ENCODE measurements at regions not wholly inside any gene's neighbourhood (a gene's known extent, or its start where the extent isn't known, plus 50 kb on each side); places are given as distances from the start of the nearest gene placed in this dataset.

DNA sequence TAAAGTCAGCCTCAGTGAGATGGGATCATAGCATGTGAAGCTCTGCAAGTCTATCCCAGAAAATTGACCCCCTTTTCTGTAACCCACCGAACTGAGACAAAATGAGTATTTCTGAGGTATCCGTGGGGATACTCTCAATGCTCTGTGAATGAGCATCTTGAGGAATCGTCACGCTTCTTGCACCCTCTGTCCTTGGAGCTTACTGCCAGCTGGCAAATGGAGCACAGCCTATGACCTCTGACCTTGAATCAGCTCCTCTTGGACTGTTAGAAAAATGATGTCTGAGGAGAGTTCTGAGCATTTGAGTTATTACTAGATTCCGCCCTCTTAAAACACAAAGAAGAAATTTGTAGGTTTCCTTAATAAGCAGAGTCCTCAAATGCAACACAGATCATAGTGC, 342.1 kb downstream of the ZFHX3 start:
- TF ChIP-seq, protein P1, sequence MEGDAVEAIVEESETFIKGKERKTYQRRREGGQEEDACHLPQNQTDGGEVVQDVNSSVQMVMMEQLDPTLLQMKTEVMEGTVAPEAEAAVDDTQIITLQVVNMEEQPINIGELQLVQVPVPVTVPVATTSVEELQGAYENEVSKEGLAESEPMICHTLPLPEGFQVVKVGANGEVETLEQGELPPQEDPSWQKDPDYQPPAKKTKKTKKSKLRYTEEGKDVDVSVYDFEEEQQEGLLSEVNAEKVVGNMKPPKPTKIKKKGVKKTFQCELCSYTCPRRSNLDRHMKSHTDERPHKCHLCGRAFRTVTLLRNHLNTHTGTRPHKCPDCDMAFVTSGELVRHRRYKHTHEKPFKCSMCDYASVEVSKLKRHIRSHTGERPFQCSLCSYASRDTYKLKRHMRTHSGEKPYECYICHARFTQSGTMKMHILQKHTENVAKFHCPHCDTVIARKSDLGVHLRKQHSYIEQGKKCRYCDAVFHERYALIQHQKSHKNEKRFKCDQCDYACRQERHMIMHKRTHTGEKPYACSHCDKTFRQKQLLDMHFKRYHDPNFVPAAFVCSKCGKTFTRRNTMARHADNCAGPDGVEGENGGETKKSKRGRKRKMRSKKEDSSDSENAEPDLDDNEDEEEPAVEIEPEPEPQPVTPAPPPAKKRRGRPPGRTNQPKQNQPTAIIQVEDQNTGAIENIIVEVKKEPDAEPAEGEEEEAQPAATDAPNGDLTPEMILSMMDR (IDR thresholded peaks at IDR 0.05) = no peak
- TF ChIP-seq EP300 (IDR thresholded peaks at IDR 0.05) (no peak), POLR2A (IDR thresholded peaks at IDR 0.05) (no peak)
